ENCODE measurements at regions not wholly inside any gene's neighbourhood (a gene's known extent, or its start where the extent isn't known, plus 50 kb on each side); places are given as distances from the start of the nearest gene placed in this dataset.

GRCh38 chr4:181874602-181875001 is 368.6 kb upstream of the TENM3 start:
- Mint-ChIP-seq H3K9me3 (ENCODE audit: low read depth) (no peaks in the 10 kb centered on the region), H3K27me3 (no peaks in the 10 kb centered on the region), H3K27ac (no peak overlapping the region), H3K4me1 (ENCODE audit: low read depth) (no peaks in the 10 kb centered on the region), H3K4me3 (ENCODE audit: low read depth) (no peak overlapping the region), H3K36me3 (ENCODE audit: insufficient read depth) (no peaks in the 10 kb centered on the region)
- TF ChIP-seq CTCF (IDR thresholded peaks at IDR 0.05; ENCODE audit: unreplicated experiment): no peak
- no peak for DNase-seq (ENCODE audit: low spot score, unreplicated experiment)

DNA sequence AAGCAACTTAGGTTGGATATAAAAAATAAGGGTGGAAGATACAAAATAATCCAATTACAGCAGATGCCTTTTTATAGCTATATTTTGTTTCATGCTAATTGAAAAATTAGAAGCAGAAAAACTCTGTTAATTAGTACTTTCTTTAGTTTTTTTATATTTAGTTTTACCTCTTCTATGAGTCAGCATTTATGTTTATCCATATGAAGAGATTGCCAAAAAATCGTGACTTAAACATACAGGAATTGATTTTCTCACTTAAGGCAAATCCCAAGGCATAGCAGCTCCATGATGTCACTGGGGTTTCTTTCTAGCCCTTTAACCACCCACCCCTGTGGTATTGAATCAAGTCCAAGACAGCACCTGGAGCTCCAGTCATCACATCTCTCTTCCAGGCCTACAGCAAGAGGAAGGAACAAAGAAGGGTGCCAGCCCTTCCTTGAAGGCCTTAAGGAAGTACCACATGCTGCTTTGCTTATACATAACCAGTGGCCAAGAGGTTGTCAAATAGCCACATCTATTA is 365.8 kb upstream of the TENM3 start:
- H3K36me3 Mint-ChIP-seq (ENCODE audit: insufficient read depth): no peaks in the 10 kb centered on the region
- H3K4me1 Mint-ChIP-seq (ENCODE audit: low read depth): no peaks in the 10 kb centered on the region
- no peaks in the 10 kb centered on the region for H3K27me3 Mint-ChIP-seq

DNA sequence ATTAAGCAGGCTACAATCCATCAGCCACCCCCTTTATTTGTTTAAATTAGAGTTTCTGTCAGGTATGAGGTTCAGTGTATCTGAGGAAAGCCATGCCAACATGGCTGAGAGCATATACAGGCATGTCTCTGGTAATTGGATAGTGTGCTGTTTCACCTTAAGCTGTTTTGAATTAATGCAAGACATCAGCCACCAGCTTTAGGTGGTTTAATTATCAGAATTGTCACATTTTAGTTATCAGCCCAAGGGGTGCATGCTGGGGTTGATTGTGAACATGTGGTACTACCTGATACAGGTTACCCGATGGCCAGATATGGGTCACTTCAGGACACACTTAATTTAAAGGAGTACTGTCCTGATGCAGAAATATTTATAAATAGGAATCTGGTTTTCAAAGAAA is 353.2 kb upstream of the TENM3 start:
- H3K27ac Mint-ChIP-seq: no peak overlapping the region
- no peaks in the 10 kb centered on the region for H3K36me3 Mint-ChIP-seq (ENCODE audit: insufficient read depth)
- TF ChIP-seq CTCF (IDR thresholded peaks at IDR 0.05; ENCODE audit: unreplicated experiment): no peak
- H3K4me3 Mint-ChIP-seq (ENCODE audit: low read depth): no peak overlapping the region
- H3K4me1 Mint-ChIP-seq (ENCODE audit: low read depth): no peaks in the 10 kb centered on the region
- no peaks in the 10 kb centered on the region for H3K9me3 Mint-ChIP-seq (ENCODE audit: low read depth)
- no peak for DNase-seq (ENCODE audit: low spot score, unreplicated experiment)
- H3K27me3 Mint-ChIP-seq: no peaks in the 10 kb centered on the region

More for the DNA sequence above, 365.8 kb upstream of the TENM3 start:
- DNase-seq (ENCODE audit: low spot score, unreplicated experiment): no peak
- no peak overlapping the region for H3K4me3 Mint-ChIP-seq (ENCODE audit: low read depth)
- H3K27ac Mint-ChIP-seq: no peak overlapping the region
- H3K9me3 Mint-ChIP-seq (ENCODE audit: low read depth): no peaks in the 10 kb centered on the region
- no peak for TF ChIP-seq CTCF (IDR thresholded peaks at IDR 0.05; ENCODE audit: unreplicated experiment)

GRCh38 chr4:181890911-181891310 is 352.3 kb upstream of the TENM3 start:
- no peak for DNase-seq (ENCODE audit: low spot score, unreplicated experiment)
- H3K27ac Mint-ChIP-seq: no peak overlapping the region
- no peak overlapping the region for H3K4me3 Mint-ChIP-seq (ENCODE audit: low read depth)
- H3K27me3 Mint-ChIP-seq: no peaks in the 10 kb centered on the region
- no peaks in the 10 kb centered on the region for H3K4me1 Mint-ChIP-seq (ENCODE audit: low read depth)
- no peaks in the 10 kb centered on the region for H3K36me3 Mint-ChIP-seq (ENCODE audit: insufficient read depth)
- no peak for TF ChIP-seq CTCF (IDR thresholded peaks at IDR 0.05; ENCODE audit: unreplicated experiment)
- no peaks in the 10 kb centered on the region for H3K9me3 Mint-ChIP-seq (ENCODE audit: low read depth)

GRCh38 chr4:181896614-181897013 is 346.6 kb upstream of the TENM3 start:
- no peak for DNase-seq (ENCODE audit: low spot score, unreplicated experiment)
- Mint-ChIP-seq H3K9me3 (ENCODE audit: low read depth) (no peaks in the 10 kb centered on the region), H3K4me1 (ENCODE audit: low read depth) (no peaks in the 10 kb centered on the region), H3K27me3 (no peaks in the 10 kb centered on the region), H3K27ac (no peak overlapping the region), H3K4me3 (ENCODE audit: low read depth) (no peak overlapping the region), H3K36me3 (ENCODE audit: insufficient read depth) (no peaks in the 10 kb centered on the region)
- no peak for TF ChIP-seq CTCF (IDR thresholded peaks at IDR 0.05; ENCODE audit: unreplicated experiment)
